ENCODE measurements at regions not wholly inside any gene's neighbourhood (a gene's known extent, or its start where the extent isn't known, plus 50 kb on each side); places are given as distances from the start of the nearest gene placed in this dataset.

- no peak for TF ChIP-seq CHD7 (IDR thresholded peaks at IDR 0.05; ENCODE audit: insufficient replicate concordance, low read length)
- no peak for TF ChIP-seq E2F6 (IDR thresholded peaks at IDR 0.05)
Measured at GRCh38 chr5:98643569-98643968, 129.9 kb upstream of the RGMB start (continued).

Measured in H1 (cell line).